Osteoblast (primary cell): ENCODE measurements at regions not wholly inside any gene's neighbourhood (a gene's known extent, or its start where the extent isn't known, plus 50 kb on each side); places are given as distances from the start of the nearest gene placed in this dataset.

Experiments used
- DNase-seq: peaks from one replicate; pipeline ENCODE4 v3.0.0; 2011; ENCODE audit warnings: low spot score, mixed read lengths; ENCODE audit not compliant: insufficient read length; ENCODE audit errors: missing footprints
- H2AFZ ChIP-seq: 2 replicates; pipeline ENCODE4 v1.6.0; 2011; ENCODE audit warnings: mild to moderate bottlenecking, low read length
- H3K27ac ChIP-seq: 2 replicates; pipeline ENCODE4 v1.5.1; 2011; ENCODE audit warnings: mild to moderate bottlenecking, low read depth, low read length, moderate library complexity
- H3K27me3 ChIP-seq: 2 replicates; pipeline ENCODE4 v1.6.0; 2012; ENCODE audit warnings: mild to moderate bottlenecking, control low read depth, inconsistent platforms, low read length, moderate library complexity; ENCODE audit not compliant: insufficient read depth
- H3K36me3 ChIP-seq: 2 replicates; pipeline ENCODE4 v1.5.1; 2011; ENCODE audit warnings: mild to moderate bottlenecking, low read length, control low read depth, moderate library complexity; ENCODE audit not compliant: insufficient read depth
- H3K4me1 ChIP-seq: 2 replicates; pipeline ENCODE4 v1.5.1; 2011; ENCODE audit warnings: mild to moderate bottlenecking, low read length, control low read depth, moderate library complexity; ENCODE audit not compliant: insufficient read depth
- H3K4me2 ChIP-seq: 2 replicates; pipeline ENCODE4 v1.6.0; 2011; ENCODE audit warnings: mild to moderate bottlenecking, low read length; ENCODE audit not compliant: insufficient read depth
- H3K4me3 ChIP-seq: fragments of 200-600 bp; sonication (generic); 3 replicates; pipeline ENCODE4 v1.5.1; 2012; ENCODE audit warnings: mild to moderate bottlenecking, low read length, inconsistent platforms; ENCODE audit not compliant: insufficient read depth
- H3K79me2 ChIP-seq: 2 replicates; pipeline ENCODE4 v1.6.0; 2012; ENCODE audit warnings: mild to moderate bottlenecking, low read length, control low read depth, inconsistent platforms; ENCODE audit not compliant: insufficient read depth
- H3K9me3 ChIP-seq: 2 replicates; pipeline ENCODE4 v1.5.1; 2011; ENCODE audit warnings: low read depth, low read length, control low read depth
- H4K20me1 ChIP-seq: 2 replicates; pipeline ENCODE4 v1.6.0; 2012; ENCODE audit warnings: mild to moderate bottlenecking, low read length, control low read depth; ENCODE audit not compliant: insufficient read depth
- TF ChIP-seq, protein P1 (sequence below): IDR thresholded peaks from 2 replicates; pipeline ENCODE4 v1.5.1; 2011; ENCODE audit warnings: mild to moderate bottlenecking, low read depth, low read length, moderate library complexity; ENCODE audit errors: extremely low read depth

DNA sequence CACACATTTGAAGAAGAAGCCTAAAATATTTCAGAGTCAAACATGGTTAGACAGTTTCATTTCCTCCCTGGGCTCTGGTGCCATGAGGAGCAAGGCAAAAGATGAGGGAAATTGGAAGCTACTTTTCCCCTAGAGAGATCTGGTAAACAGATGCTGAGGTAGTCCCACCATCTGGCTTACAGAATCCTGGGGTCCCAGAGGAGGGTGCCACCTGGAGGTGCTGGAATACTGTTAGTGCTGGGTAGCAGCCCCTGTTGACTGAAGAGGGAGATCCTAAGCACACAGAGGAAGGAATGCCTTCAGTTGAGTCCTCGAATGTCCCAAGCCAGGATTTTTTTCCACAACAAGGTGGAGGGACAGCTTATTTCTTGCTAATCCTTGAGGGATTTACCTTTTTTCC, 160.1 kb downstream of the FZD1 start:
- Histone ChIP-seq H3K27ac (no peak overlapping the region), H3K27me3 (peaks cover 8% of the 10 kb centered on the region), H3K79me2 (no peaks in the 10 kb centered on the region), H4K20me1 (no peaks in the 10 kb centered on the region), H3K4me3 (no peak overlapping the region), H3K9me3 (no peaks in the 10 kb centered on the region), H3K4me1 (no peaks in the 10 kb centered on the region), H2AFZ (no peak overlapping the region), H3K4me2 (no peak overlapping the region), H3K36me3 (no peaks in the 10 kb centered on the region)
- TF ChIP-seq, protein P1, sequence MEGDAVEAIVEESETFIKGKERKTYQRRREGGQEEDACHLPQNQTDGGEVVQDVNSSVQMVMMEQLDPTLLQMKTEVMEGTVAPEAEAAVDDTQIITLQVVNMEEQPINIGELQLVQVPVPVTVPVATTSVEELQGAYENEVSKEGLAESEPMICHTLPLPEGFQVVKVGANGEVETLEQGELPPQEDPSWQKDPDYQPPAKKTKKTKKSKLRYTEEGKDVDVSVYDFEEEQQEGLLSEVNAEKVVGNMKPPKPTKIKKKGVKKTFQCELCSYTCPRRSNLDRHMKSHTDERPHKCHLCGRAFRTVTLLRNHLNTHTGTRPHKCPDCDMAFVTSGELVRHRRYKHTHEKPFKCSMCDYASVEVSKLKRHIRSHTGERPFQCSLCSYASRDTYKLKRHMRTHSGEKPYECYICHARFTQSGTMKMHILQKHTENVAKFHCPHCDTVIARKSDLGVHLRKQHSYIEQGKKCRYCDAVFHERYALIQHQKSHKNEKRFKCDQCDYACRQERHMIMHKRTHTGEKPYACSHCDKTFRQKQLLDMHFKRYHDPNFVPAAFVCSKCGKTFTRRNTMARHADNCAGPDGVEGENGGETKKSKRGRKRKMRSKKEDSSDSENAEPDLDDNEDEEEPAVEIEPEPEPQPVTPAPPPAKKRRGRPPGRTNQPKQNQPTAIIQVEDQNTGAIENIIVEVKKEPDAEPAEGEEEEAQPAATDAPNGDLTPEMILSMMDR = no peak
- DNase-seq = no peak

DNA sequence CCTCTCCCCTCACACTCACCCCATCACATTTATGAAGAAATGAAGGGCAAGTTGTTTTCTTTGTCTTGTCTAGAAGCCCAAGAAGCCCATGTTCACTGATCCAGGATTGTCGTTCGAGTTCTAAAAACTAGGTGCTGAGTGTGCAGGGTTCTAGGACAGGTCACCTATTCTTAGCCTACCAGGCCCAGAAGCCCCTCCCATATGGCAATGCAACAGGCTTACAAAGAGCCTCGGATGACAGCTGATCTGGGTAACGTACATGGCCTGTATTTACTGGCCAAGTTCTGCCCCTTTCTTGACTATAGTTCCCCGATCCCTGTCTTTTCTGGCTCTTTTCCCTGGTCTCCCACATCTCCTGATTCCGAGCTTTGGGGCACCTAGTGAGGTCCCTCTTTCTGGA, 160.9 kb downstream of the FZD1 start:
- Histone ChIP-seq H3K27ac (no peak overlapping the region), H3K36me3 (no peaks in the 10 kb centered on the region), H3K4me1 (no peaks in the 10 kb centered on the region), H4K20me1 (no peaks in the 10 kb centered on the region), H3K4me2 (no peak overlapping the region), H3K4me3 (no peak overlapping the region), H3K27me3 (peaks cover 6% of the 10 kb centered on the region), H3K9me3 (no peaks in the 10 kb centered on the region), H3K79me2 (no peaks in the 10 kb centered on the region), H2AFZ (no peak overlapping the region)
- DNase-seq = no peak
- TF ChIP-seq, protein P1 = no peak

DNA sequence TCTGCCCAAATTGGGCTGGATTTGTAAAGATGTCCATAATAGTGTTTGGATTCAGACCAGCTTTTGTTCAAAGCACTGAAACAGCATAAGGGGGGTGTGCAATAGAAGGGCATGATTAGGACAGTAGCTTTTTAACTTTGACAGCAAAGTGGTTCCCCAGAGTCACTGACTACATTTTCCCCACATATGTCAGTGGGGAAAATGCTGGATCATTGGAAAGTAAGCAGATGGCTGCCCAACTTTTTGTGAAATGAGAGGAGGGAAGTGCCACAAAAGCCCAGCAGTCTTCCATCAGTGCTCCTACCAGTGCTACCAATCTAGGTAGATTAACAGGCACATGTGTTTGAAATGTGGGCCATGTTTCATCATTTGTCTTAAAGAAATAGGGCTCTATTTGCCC, 162.8 kb downstream of the FZD1 start:
- Histone ChIP-seq H2AFZ (no peak overlapping the region), H3K4me2 (no peak overlapping the region), H3K36me3 (no peaks in the 10 kb centered on the region), H3K27me3 (peaks cover 3% of the 10 kb centered on the region), H3K4me3 (no peak overlapping the region), H4K20me1 (no peaks in the 10 kb centered on the region), H3K9me3 (no peaks in the 10 kb centered on the region), H3K27ac (no peak overlapping the region), H3K4me1 (no peaks in the 10 kb centered on the region), H3K79me2 (no peaks in the 10 kb centered on the region)
- TF ChIP-seq, protein P1 = no peak
- no peak for DNase-seq

DNA sequence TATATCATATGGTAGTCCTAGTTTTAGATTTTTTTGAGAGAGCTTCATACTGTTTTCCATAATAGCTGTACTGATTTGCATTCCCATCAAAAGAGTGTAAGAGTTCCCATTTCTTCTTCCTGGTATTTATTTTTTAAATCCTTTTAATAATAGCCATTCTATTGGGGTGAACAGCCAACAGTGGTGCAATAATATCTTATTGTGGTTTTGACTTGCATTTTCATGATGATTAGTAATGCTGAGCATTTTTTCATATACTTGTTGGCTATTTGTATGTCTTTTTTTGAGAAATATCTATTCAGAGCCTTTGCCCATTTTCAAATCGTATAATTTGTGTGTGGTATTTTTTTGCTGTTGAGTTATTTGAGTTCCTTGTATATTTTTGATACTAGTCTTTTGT, 167.4 kb downstream of the FZD1 start:
- Histone ChIP-seq H3K79me2 (no peaks in the 10 kb centered on the region), H3K4me3 (no peak overlapping the region), H3K36me3 (no peaks in the 10 kb centered on the region), H3K9me3 (no peaks in the 10 kb centered on the region), H4K20me1 (no peaks in the 10 kb centered on the region), H3K27ac (no peak overlapping the region), H3K4me1 (peaks cover 2% of the 10 kb centered on the region), H3K27me3 (no peaks in the 10 kb centered on the region), H3K4me2 (no peak overlapping the region), H2AFZ (no peak overlapping the region)
- TF ChIP-seq, protein P1 = no peak
- DNase-seq = no peak
